ENCODE measurements at regions not wholly inside any gene's neighbourhood (a gene's known extent, or its start where the extent isn't known, plus 50 kb on each side); places are given as distances from the start of the nearest gene placed in this dataset.

DNA sequence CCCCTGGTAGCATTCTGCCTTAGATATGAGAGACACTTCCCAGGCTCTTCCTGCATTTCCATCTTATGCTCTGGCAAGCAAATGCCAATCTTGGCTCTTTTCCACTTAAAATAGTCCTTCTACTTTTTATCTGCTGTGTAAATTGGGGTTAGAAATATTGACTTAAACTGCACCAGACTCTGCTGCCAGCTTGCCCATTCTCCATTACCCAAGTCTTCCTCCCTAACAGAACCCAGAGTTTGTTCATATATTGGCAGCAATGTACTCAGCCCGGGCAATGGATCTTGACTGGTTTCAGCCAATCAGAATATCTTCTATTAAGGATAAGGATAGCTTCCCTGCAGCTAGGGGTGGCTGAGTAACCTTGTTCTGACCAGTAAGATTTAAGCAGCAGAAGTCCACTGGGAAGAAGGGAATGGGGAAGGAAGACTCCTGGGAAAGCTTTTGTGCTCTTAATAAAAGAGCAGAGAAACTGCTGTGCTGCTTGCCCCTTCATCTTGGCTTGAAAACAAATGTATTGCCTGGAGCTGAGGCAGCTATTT, 177.1 kb downstream of the KCNRG start:
- TF ChIP-seq CTCF (IDR thresholded peaks at IDR 0.05) (no peak), POLR2A (IDR thresholded peaks at IDR 0.05) (no peak), POLR2AphosphoS5 (IDR thresholded peaks at IDR 0.05) (no peak), EP300 (IDR thresholded peaks at IDR 0.05; ENCODE audit: low read depth) (no peak)

Measured in transverse colon (tissue), 4 donors.